GM12878 (cell line): ENCODE measurements at regions not wholly inside any gene's neighbourhood (a gene's known extent, or its start where the extent isn't known, plus 50 kb on each side); places are given as distances from the start of the nearest gene placed in this dataset.
A peak's percentile ranks its signal among the peaks of the same experiment; 100 is the strongest.

Experiments used
- ATAC-seq: fragments of 200-7000 bp; cut with Tn5 transposase; 3 replicates; pipeline ENCODE4 v1.9.1; 2020; ENCODE audit warnings: mild to moderate bottlenecking, moderate library complexity
- BruUV-seq: library from RNA; stranded (reverse); fragments of 400-500 nt; replicated peaks from 2 replicates; lab custom pipeline; 2021; lab: Mats Ljungman, UMichigan
- CTCF ChIA-PET: fragments of 300-600 bp; sonication (Branson Sonifier 250); formaldehyde crosslinking; extraction: SDS; loops from one replicate; lab custom pipeline; 2021; ENCODE audit warnings: inconsistent platforms; lab: Yijun Ruan, JAX
- POLR2A ChIA-PET: fragments of 350-600 bp; formaldehyde crosslinking; extraction: SDS; loops from one replicate; lab custom pipeline; 2021; ENCODE audit warnings: inconsistent platforms; lab: Charles Lee
- RAD21 ChIA-PET: fragments of 300-600 bp; sonication (Branson Sonifier 250); formaldehyde crosslinking; loops from one replicate; lab custom pipeline; 2023; ENCODE audit warnings: antibody characterized with exemption; ENCODE audit not compliant: unreplicated experiment; lab: Charles Lee
- SMC1A ChIA-PET: fragments of 300-600 bp; sonication (Branson Sonifier 250); formaldehyde crosslinking; loops from one replicate; lab custom pipeline; 2023; ENCODE audit not compliant: unreplicated experiment, uncharacterized antibody; lab: Charles Lee
- DNase-seq: peaks from one replicate; pipeline ENCODE4 v3.0.0-alpha.2; 2011; ENCODE audit warnings: low read depth, low spot score
- FAIRE-seq: peaks from 3 replicates; lab custom pipeline; 2011; peaks lifted over from hg19 to GRCh38; lab: Jason Lieb, UNC
- H2AFZ ChIP-seq: 2 replicates; pipeline ENCODE4 v1.6.0; 2011; ENCODE audit warnings: low read depth, low read length, control low read depth; ENCODE audit not compliant: control insufficient read depth
- H3K27ac ChIP-seq: 2 replicates; pipeline ENCODE4 v1.5.1; 2011; ENCODE audit warnings: control low read depth; ENCODE audit not compliant: control insufficient read depth, insufficient read depth
- H3K27me3 ChIP-seq, 2 experiments: replicated peaks in 1 of 2; 2 replicates each; pipeline versions ENCODE4 v1.6.0 to v1.6.1; 2011; ENCODE audit warnings: low read length in 1 of 2; ENCODE audit not compliant: control insufficient read depth in 2 of 2, insufficient read depth in 2 of 2
- H3K36me3 ChIP-seq, 2 experiments: 2 replicates each; pipeline ENCODE4 v1.5.1; 2011; ENCODE audit warnings: low read length in 1 of 2; ENCODE audit not compliant: control insufficient read depth in 2 of 2, insufficient read depth in 2 of 2
- H3K4me1 ChIP-seq: 2 replicates; pipeline ENCODE4 v1.6.1; 2011; ENCODE audit warnings: mild to moderate bottlenecking, low read length, moderate library complexity, mixed read lengths; ENCODE audit not compliant: control insufficient read depth, insufficient read depth
- H3K4me2 ChIP-seq: 2 replicates; pipeline ENCODE4 v1.6.0; 2011; ENCODE audit warnings: control low read depth; ENCODE audit not compliant: control insufficient read depth, insufficient read depth
- H3K4me3 ChIP-seq: fragments of 200-600 bp; sonication (generic); 2 replicates; pipeline ENCODE4 v1.5.1; 2016
- H3K79me2 ChIP-seq: 2 replicates; pipeline ENCODE4 v1.6.0; 2011; ENCODE audit warnings: low read length; ENCODE audit not compliant: control insufficient read depth, insufficient read depth
- H3K9ac ChIP-seq: 2 replicates; pipeline ENCODE4 v1.8.0; 2011; ENCODE audit warnings: low read length, control low read depth, mixed read lengths; ENCODE audit not compliant: control insufficient read depth, insufficient read depth
- H3K9me3 ChIP-seq: replicated peaks from 3 replicates; pipeline ENCODE4 v1.5.1; 2011; ENCODE audit warnings: mild to moderate bottlenecking, low read length; ENCODE audit not compliant: control insufficient read depth, insufficient read depth
- H4K20me1 ChIP-seq: 2 replicates; pipeline ENCODE4 v1.6.0; 2011; ENCODE audit not compliant: control insufficient read depth, insufficient read depth
- CREB1 ChIP-seq: IDR thresholded peaks from 2 replicates; pipeline ENCODE4 v1.6.1; 2012; ENCODE audit warnings: low read depth, mild to moderate bottlenecking, inconsistent platforms
- CTCF ChIP-seq, 3 experiments: IDR thresholded peaks in 2 of 3; conservative IDR thresholded peaks in 1 of 3; 2 replicates each; pipeline ENCODE4 v1.5.1; 2011; ENCODE audit warnings: low read depth in 3 of 3, low read length in 3 of 3, mild to moderate bottlenecking in 3 of 3, control low read depth in 2 of 3, moderate library complexity in 2 of 3, inconsistent platforms in 1 of 3, mixed read lengths in 1 of 3; ENCODE audit not compliant: control insufficient read depth in 2 of 3, insufficient read depth in 1 of 3; ENCODE audit errors: extremely low read depth in 1 of 3
- DPF2 ChIP-seq: fragments of 450-650 bp; IDR thresholded peaks from 2 replicates; pipeline ENCODE4 v1.6.1; 2017; ENCODE audit warnings: mild to moderate bottlenecking
- HDGF ChIP-seq: fragments of 450-650 bp; IDR thresholded peaks from 2 replicates; pipeline ENCODE4 v1.6.1; 2016; ENCODE audit warnings: antibody characterized with exemption
- POU2F2 ChIP-seq: IDR thresholded peaks from 3 replicates; pipeline ENCODE4 v1.6.1; 2011; ENCODE audit warnings: low read depth, mild to moderate bottlenecking, low read length, borderline replicate concordance
- WGBS: methylation state at CpG from one replicate; pipeline ENCODE4 v1.1.6; 2016; ENCODE audit warnings: low lambda C conversion rate; ENCODE audit not compliant: insufficient replicate concordance, insufficient coverage; ENCODE audit errors: missing lambda C conversion rate; 5-methylcytosine and 5-hydroxymethylcytosine counted together
- in situ Hi-C: fragments of 300-500 bp; cut with MboI; formaldehyde crosslinking; loops from 9 replicates; pipeline ENCODE4 v1.14.3; 2018; ENCODE audit warnings: mixed read lengths
- intact Hi-C: fragments of 100-400 bp; cut with micrococcal nuclease; formaldehyde crosslinking; loops from one replicate; pipeline ENCODE4 v1.14.2; 2022; ENCODE audit not compliant: unreplicated experiment

DNA sequence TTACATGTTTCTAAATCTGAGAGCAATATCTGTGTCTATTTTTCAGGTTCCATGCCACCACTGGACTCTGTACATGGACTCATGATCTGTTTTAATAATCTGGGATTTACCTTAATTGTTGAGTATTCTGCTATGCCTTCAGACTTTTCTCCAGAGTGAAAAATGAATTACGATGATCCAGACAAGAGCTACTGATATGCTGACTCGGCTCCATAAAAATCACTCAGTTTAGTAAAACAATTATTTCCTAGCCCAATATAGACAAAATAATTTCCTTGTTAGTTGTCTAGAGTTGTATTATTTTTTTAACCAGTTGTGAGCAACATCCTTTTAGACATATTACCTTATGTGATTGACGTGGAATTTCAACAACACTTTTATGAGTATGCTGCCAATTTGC is 736.8 kb downstream of the RFPL4B start (continued):
- TF ChIP-seq DPF2 (no peak), POU2F2 (no peak), HDGF (no peak)

- intact Hi-C loops: no loop called here
- no peaks in the 10 kb centered on the region for H3K27me3 ChIP-seq
- no peak overlapping the region for H3K4me2 ChIP-seq
- RAD21 ChIA-PET: no interaction called here
- no peak overlapping the region for H3K4me3 ChIP-seq
- WGBS: 54% methylated on average over 8 of the region's 8 CpGs
- H3K9me3 ChIP-seq: no peaks in the 10 kb centered on the region
- POLR2A ChIA-PET: no interaction called here
- H3K9ac ChIP-seq: no peak overlapping the region
- in situ Hi-C loops: no loop called here
- no peaks in the 10 kb centered on the region for H4K20me1 ChIP-seq
- no peaks in the 10 kb centered on the region for H3K79me2 ChIP-seq
- no peaks in the 10 kb centered on the region for H3K4me1 ChIP-seq
- H3K27ac ChIP-seq: no peak overlapping the region
- no TSS peak for BruUV-seq
- FAIRE-seq (no peak), ATAC-seq (no peak), DNase-seq (no peak)
- SMC1A ChIA-PET: interaction anchor here (0.5 kb wide), 1 partner anchor 178 kb away, joined by 3 read pairs; no protein-coding TSS in a partner anchor
- TF ChIP-seq CREB1 (no peak), CTCF (IDR thresholded peaks at IDR 0.05 in 2 of 3, conservative IDR thresholded peaks at IDR 0.05 in 1 of 3; ENCODE audit: control insufficient read depth in 2 of 3, extremely low read depth in 1 of 3, insufficient read depth in 1 of 3, low read depth in 3 of 3, low read length in 3 of 3) (0 out of 6 replicates have a peak, but pooled peaks of 2 of the 3 experiments have one; percentile 1 to 7)
- no peak overlapping the region for H2AFZ ChIP-seq
- CTCF ChIA-PET: no interaction called here
- H3K36me3 ChIP-seq: no peaks in the 10 kb centered on the region
Observed at GRCh38 chr6:113089056-113089455, 741.9 kb downstream of the RFPL4B start.
